DMS53 treated with DMSO at 0.1 percent for 48 hours (cell line): ENCODE measurements at regions not wholly inside any gene's neighbourhood (a gene's known extent, or its start where the extent isn't known, plus 50 kb on each side); places are given as distances from the start of the nearest gene placed in this dataset.

Source experiments
- DNase-seq: peaks from one replicate; lab custom pipeline; 2025; ENCODE audit not compliant: unreplicated experiment; lab: John Stamatoyannopoulos, UW

DNA sequence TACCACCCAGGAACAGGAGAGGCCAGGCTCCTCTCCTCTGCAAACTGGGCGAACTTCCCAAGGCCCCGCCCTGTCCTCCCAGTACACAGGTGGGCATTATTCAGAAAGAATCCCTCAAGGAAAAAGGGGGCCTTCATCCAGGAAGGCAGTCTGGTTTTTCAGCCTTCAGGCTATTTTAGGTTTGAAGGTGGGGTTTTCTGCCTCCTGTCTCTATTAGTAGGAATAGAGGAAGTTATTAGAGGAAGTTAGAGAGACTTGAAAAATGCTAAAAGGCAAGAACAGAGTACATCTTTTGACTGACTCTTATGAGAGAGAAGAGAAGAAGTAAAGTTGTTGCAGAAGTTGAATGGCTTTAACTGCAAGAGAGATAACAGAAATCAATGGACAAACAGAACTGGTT lies 250.9 kb upstream of the SORCS1 start:
- DNase-seq, result no peak

DNA sequence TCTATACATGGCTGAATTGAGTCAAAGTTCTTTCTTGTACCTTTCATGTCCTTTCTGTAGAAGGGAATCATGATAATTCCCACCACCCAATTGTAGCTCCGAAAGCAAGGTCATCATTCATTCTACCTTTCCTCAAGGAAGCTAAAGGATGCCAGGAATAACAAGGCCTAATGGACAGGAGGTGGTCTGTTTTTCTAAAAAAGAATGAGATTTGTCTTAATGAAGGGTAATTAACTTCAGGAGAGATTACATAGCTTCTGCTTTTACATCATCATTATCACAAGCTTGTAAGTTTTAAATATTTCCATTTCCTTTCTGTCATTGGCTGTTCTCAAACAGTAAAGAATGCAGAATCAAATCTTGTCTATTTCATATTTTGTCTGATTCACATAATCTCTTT lies 249.5 kb upstream of the SORCS1 start:
- DNase-seq, result no peak

DNA sequence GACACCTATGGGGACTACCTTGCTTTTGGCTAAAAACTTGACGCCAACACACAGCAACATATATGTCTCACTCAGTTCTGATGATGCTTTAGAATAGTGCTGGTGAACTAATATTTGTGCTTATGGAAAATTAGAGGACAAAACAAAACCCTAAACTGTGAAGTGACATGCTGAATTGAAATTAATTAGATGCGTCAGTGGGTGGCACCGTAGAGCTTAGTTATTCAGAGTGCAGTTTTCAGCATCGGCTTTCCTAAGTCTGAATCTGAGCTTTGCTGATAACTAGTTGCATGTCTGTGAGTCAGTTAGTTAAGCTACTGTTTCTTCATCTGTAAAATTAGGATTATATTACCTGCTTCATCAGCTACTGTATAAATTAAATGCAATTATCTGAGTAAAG lies 245.0 kb upstream of the SORCS1 start:
- no peak for DNase-seq

DNA sequence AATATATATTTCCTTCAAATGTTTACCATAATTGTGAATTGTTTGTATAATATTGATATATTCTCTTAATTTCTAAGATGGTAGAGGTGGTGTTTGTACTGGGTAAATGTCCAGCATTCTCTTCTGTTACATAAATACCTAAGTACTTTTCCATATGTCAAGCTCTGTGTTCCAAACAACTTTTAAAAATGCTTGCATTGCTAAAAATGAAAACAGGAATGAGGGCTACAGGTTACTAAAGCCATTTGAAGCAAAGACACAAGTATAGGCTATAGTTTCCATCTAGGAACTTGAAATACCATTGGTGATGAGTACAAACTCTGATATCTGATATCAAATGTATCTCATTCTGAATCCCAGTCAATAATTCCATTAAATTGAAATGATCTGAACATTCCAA lies 233.6 kb upstream of the SORCS1 start:
- no peak for DNase-seq

DNA sequence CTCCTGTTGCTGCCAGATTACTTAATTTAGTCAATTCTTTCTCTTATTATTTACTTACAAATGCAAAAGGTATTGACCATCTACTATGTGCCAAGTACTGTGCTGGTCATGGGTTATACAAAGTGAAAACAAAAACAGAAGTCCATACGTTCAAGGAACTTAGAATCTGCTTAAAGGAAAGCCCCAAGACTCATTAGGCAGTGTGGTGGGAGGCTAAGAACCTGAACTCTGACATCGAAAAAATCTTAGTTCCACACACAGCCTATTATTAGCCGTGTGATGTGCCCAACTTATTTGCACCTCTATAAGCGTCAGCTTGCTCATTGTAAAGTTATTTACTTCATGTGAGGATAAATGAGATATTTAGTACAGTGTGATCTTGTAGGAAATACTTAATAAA lies 227.4 kb upstream of the SORCS1 start:
- no peak for DNase-seq

DNA sequence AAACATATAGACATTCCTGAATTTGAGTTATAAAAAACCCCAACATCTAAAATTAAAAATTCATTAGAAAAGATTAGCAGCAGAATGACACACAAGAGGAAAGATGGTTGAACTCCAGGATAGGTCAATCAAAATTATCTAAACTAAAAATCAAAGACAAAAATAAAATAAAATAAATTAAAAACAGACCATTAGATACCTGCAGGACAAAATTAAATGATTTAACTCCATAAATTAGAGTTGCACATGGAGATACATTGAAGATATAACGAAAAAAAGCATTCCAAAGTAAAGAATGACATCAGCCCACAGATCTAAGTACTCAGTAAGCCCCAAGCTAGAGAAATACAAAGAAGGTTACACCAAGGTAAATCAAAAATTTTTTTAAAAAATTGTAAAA lies 226.1 kb upstream of the SORCS1 start:
- DNase-seq, result no peak

DNA sequence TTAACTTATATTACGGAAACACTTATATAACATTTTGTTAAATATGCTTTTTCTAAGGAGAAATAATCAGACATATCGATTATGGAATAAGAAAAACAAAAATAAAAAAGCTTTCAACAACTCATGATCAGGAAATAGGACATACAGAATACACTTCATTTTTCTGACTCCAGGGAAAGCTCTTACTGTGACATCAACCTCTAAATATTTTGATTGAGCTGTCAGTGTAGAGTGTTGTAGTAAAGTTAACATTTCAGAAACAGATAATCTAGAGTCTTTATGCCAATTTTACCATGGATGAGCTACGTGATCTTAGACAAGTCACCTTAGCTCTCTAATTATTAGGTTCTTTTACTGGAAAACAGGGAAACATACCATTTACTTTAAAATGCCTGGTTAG lies 218.9 kb upstream of the SORCS1 start:
- DNase-seq, result no peak

DNA sequence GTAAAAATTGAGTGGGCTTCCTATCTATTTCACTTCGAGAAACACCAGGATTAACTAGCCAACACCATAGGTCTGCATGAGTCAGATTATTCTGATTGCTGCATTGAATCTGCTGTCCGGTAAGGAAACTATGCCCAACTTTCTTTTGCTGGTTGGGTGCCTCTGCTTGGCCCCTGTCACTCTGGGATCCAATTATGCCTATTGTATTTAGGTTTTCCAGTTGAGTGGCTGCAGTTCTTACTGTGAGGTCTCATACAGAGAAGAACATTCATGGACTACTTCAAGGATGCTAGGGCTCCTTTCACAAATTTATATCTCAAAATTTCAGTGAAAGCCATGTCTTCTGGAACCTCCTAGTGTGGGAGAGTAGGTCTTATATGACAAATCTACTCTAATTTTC lies 215.1 kb upstream of the SORCS1 start:
- DNase-seq, result no peak

DNA sequence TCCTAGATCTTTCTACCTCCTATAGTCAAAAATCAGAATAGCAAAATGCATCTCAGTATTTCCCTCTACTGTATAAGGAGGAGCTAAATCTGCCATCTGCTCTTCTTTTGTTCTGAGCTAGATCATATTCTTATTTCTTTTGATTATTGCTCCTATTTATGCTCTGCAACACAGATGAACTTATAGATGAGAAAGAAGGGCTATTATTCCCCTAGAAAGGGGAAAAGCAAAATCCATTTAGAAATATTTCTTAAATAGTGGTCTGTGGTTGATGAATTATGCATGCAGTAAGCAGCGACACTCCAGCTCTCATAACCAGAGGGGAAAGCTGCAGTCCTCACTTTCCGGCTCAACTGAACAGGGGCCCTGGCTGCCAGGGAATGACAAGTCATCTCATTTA lies 207.3 kb upstream of the SORCS1 start:
- no peak for DNase-seq

DNA sequence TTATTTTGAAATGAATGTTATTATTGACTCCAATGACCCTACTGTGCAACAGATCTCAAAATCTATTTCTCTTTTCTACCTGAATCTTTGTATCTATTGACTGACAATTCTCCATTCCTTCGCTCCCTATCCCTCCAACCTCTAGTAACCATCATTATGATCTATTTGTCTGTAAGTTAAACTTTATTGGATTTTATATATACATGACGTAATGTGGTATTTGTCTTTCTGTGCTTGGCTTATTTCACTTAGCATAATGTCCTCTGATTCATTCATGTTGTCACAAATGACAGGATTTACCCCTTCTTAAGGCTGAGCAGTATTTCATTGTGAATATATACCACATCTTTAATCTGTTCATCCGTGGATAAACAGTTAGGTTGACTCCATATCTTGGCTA lies 200.4 kb upstream of the SORCS1 start:
- no peak for DNase-seq

DNA sequence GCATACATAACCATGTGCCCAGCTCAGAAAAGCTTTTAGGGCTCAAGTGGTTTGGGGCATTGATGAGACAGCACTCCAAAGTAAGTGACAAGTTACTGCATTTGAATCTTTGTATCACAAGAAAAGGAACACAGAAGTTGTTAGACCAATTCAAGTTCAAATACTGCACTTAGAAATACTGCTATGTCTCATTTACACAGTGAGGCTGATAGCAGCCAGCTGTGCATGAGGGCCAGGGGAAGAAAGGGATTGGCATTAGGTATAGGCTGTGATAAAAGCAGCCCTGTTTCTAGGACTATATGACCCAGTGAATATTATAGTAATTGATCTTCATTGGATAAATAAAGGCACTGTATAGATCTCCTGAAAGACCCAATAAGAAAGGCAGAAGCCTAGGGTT lies 197.8 kb upstream of the SORCS1 start:
- DNase-seq, result no peak

DNA sequence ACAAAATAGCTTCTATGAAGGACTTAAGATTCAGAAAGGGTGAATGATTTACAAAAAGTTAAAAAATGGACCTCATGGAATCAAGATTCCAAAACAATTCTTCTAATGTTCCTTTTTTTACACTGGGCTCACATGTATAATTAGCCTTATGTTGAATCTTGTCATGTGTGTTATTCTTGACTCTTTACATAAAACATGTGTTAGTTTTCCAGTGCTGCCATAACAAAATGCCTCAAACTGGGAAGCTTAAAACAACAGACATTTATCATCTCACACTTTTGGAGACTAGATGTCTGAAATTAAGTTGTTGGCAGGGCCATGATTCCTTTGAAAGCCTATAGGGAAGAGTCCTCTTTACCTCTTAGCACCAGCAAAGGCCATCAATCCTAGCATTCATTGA lies 192.5 kb upstream of the SORCS1 start:
- no peak for DNase-seq

DNA sequence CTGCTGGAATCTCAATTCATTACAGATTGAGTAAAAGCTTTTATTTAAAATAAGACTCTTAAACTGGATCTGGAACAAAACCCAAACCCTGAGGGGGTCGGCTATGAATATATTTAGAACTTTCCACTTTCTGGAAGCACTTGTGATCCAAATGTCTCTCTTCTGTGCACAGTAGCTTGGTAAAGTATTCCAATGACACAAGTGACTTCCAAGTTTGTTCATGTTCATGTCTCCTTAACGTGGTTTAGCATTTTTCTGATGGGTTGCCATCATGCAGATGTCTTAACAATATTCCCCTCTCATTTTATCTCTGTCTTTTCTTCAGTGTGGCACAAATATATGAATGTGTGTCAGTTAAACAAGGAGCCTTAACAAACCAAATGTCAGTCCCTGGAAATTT lies 191.9 kb upstream of the SORCS1 start:
- DNase-seq, result no peak

DNA sequence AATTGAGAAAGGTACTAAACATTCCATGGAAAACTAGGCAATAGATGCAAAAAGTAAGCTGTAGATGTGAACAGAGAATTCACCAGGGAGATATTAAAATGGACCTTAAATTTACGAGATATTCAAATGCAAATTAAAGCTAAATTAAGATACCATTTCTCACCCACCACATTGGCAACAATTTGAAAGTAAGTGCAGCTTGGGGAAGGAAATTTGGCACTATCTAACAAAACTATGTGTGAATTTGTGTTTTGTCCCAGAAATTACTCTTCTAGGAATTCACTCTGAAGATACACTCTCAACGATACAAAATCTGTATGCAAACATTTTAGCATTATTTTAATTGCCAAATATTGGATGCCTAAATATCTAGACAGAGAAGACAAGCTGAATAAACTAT lies 178.2 kb upstream of the SORCS1 start:
- DNase-seq, result no peak

DNA sequence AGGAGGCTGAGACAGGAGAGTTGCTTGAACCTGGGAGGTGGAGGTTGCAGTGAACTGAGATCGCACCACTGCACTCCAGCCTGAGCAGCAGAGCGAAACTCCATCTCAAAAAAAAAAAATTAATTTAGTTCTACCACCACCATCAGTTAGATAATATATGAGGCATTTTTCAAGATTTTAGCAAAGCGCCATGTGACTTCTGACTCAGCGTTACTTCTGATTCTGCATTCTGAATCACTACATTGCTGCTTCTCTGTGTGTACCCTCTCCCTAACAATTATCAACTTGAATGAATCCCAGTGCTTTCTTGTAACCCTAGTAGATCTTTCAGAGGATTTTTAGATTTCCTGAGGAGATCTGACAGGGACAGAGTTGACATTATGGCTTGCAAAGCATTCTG lies 176.8 kb upstream of the SORCS1 start:
- no peak for DNase-seq

DNA sequence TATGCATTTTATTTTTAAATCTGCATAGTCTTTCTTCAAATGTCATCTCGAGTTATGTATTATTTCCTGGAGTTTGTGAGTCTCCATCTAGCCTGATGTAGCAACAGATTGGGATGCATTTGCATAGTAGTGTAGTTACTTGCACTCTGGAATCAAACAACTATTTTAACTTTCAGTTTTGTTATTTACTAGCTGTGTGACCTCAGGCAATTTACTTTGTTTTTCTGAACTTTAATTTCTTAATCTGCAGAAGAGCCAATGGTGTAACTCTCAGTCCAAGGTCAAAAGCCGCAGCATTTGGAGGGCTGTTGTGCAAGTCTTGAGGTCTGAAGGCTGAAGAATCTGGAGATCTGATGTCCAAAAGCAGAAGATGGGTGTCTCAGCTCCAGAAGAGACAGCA lies 175.8 kb upstream of the SORCS1 start:
- DNase-seq, result no peak

DNA sequence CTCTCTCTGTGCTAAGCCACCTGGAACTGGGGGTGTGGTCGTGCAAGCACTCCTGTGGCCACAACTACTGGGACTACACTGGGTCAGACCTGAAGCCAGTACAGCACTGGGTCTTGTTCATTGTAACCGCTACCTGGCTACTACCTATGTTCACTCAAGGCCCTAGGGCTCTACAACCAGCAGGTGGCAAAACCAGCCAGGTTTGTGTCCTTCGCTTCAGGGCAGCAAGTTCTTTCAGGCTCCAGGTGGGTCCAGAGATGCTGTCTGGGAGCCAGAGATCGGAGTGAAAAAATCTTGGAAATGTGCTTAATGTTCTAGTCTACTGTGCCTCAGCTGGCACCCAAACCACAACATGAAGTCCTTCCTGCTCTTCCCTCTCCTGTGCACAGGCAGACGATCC lies 171.6 kb upstream of the SORCS1 start:
- DNase-seq, result no peak

DNA sequence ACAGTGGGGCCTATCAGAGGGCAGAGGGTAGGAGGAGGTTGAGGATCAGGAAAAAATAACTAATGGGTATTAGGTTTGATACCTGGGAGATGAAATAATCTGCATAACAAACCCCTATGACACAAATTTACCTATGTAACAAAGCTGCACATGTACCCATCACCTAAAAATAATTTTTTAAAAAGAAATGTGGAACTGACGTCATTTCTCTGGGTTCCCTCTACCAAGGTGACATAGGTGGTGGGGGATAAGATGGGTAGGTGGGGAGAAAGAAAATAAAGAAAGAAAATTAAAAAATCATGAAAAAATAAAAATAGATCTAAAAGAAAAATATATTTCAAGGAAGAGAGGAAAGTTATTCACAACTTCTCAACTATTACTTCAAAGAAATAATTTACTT lies 153.1 kb upstream of the SORCS1 start:
- no peak for DNase-seq

DNA sequence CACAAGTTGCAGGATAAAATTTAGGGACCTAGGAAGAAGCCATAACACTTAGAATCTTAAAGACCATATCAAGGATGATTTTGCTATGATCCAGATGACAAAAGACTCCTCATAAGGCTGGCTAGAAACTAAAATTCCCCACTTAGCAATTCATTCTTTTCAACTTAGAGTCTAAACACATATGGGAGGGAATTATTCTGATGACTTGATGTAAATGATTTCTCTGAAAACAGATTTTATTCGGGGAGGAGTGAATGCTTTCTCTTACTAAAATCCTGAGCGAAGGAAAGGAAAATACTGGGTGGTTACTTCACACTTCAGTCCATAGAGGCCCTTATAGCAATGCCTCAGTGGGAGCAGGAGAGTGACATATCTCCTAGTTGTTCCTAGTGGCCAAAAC lies 138.7 kb upstream of the SORCS1 start:
- no peak for DNase-seq

DNA sequence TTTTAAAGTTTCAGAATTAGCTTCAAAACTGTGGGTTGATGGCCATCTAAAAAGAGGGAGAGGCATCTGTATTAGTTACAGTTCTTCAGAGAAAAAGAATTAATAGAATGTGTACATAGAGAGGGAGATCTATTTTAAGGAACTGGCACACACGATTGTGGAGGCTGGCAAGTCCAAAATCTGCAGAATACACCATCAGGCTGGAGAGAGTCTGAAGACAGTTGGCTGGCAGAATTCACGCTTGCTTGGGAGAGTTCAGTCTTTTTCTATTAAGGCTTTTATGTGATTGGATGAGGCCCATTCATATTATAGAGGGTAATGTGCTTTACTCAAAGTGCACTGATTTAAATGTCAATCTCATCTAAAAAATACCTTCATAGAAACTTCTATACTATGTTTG lies 135.1 kb upstream of the SORCS1 start:
- no peak for DNase-seq

DNA sequence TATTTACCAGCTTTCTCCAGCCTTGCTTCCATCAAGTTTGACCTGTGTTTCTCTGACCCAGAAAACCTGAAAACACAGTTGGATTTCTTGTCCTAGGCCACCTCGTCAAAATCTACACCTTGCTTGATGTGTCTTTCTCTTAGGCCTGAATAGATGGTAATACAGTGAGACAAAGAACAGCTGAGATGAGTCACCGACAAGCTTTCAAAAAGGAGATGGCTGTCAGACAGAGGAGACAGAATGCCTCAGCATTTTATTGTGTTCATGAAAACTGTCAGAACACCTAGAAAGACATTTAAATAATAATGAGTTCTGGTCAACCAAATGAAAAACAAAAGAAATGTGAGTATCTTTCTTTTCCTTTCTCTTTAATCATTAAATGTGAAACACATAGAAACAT lies 119.7 kb upstream of the SORCS1 start:
- DNase-seq, result no peak

DNA sequence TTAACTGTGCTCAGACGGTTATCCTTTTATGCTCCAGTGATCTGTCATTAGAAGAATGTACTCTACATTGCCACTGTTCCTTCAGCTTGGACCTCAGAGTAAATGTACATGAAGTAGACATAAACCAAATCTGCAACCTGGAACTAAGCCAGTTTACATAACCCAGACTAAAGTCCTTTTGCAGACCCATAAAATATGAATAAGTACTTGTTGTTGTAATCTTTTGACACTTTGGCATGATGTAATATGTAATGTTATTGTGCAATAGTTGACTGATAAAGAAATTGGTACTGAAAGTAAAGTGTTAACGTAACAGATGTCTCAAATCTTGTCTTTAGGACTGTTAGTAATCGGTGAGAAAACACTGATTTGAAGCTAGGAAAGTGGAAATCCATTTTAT lies 115.8 kb upstream of the SORCS1 start:
- DNase-seq, result no peak

DNA sequence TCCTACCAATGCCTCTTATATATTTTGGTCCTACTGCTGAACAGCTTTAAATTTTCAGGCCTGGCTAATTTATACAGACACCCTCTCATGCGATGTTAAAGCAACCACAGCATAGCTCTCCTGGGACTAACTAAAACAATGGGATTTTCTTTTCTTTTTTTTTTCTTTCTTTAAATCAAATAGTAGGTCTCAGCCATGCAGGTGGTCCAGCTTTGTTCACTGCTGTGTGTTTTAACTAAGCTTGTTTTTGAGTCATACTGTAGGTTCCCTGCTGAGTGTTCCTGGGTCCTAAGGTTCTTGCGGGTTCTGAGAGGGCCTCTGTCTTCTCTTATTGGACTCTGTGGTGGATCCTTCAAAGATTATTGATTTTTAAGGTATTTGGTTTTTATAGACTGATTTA lies 113.1 kb upstream of the SORCS1 start:
- DNase-seq, result no peak

DNA sequence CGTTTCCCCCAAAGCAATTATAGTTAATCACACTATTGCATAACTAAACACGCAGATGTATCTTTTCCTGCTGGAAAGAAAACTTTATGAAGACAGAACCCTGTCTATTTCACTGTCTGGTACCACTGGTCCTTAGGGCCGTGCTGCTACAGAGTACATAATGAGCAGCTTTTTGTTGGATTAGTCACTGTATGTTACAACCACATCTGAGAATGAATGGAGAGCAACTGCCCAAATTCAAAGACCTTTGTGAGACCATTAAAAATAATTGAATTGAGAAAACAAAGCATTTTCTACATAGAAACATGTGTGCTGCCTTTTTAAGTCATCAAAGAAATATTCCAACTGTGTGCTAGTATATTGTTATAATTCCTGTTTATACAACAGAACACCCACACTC lies 111.3 kb upstream of the SORCS1 start:
- no peak for DNase-seq
